ENCODE measurements at regions not wholly inside any gene's neighbourhood (a gene's known extent, or its start where the extent isn't known, plus 50 kb on each side); places are given as distances from the start of the nearest gene placed in this dataset.

DNA sequence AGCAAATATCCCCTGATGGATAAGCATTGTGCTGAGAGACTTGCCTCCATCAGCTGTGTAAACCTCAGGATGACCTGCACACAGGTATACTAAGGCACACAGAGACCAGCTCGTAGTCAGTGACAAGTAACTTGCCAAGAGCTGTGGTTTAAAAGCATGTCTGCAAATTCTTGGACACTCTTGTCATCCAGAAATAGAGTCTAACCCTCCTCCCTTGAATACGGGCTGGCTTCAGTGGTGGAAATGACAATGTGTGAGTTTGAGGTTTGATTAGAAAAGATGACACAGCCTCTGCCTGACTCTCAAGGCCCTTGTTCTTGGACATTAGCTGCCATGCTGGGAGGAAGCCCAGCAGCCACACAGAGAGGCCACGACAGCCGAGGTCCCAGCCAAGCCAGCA lies 114.4 kb downstream of the GADD45G start:
- H3K79me2 ChIP-seq (ENCODE audit: insufficient read depth, low read length), result no peaks in the 10 kb centered on the region
- TF ChIP-seq, protein P1, sequence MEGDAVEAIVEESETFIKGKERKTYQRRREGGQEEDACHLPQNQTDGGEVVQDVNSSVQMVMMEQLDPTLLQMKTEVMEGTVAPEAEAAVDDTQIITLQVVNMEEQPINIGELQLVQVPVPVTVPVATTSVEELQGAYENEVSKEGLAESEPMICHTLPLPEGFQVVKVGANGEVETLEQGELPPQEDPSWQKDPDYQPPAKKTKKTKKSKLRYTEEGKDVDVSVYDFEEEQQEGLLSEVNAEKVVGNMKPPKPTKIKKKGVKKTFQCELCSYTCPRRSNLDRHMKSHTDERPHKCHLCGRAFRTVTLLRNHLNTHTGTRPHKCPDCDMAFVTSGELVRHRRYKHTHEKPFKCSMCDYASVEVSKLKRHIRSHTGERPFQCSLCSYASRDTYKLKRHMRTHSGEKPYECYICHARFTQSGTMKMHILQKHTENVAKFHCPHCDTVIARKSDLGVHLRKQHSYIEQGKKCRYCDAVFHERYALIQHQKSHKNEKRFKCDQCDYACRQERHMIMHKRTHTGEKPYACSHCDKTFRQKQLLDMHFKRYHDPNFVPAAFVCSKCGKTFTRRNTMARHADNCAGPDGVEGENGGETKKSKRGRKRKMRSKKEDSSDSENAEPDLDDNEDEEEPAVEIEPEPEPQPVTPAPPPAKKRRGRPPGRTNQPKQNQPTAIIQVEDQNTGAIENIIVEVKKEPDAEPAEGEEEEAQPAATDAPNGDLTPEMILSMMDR (IDR thresholded peaks at IDR 0.05; ENCODE audit: extremely low read depth, low read depth, low read length), result no peak

GRCh38 chr9:89720696-89721175 lies 115.9 kb downstream of the GADD45G start:
- H3K79me2 ChIP-seq (ENCODE audit: insufficient read depth, low read length), result no peaks in the 10 kb centered on the region
- H3K27ac ChIP-seq (ENCODE audit: low read depth, low read length), result no peak overlapping the region
- H3K4me3 ChIP-seq (ENCODE audit: insufficient read depth, low read length), result no peak overlapping the region
- H3K9me3 ChIP-seq (ENCODE audit: low read depth, low read length), result no peaks in the 10 kb centered on the region
- no peak overlapping the region for H2AFZ ChIP-seq (ENCODE audit: low read length)
- H3K4me2 ChIP-seq (ENCODE audit: insufficient read depth, low read length), result no peak overlapping the region
- no peaks in the 10 kb centered on the region for H3K4me1 ChIP-seq (ENCODE audit: insufficient read depth, low read length)
- DNase-seq (ENCODE audit: insufficient read length, low spot score, missing footprints), result no peak
- TF ChIP-seq, protein P1 (IDR thresholded peaks at IDR 0.05; ENCODE audit: extremely low read depth, low read depth, low read length), result no peak
- H3K36me3 ChIP-seq (ENCODE audit: insufficient read depth, low read length), result no peaks in the 10 kb centered on the region
- H3K27me3 ChIP-seq (ENCODE audit: insufficient read depth, low read length), result no peaks in the 10 kb centered on the region
- no peaks in the 10 kb centered on the region for H4K20me1 ChIP-seq (ENCODE audit: insufficient read depth, low read length)

More for the DNA sequence above, 114.4 kb downstream of the GADD45G start:
- no peaks in the 10 kb centered on the region for H3K9me3 ChIP-seq (ENCODE audit: low read depth, low read length)
- DNase-seq (ENCODE audit: insufficient read length, low spot score, missing footprints), result no peak
- no peaks in the 10 kb centered on the region for H3K27me3 ChIP-seq (ENCODE audit: insufficient read depth, low read length)
- no peak overlapping the region for H2AFZ ChIP-seq (ENCODE audit: low read length)
- no peak overlapping the region for H3K4me2 ChIP-seq (ENCODE audit: insufficient read depth, low read length)
- no peak overlapping the region for H3K27ac ChIP-seq (ENCODE audit: low read depth, low read length)
- no peak overlapping the region for H3K4me3 ChIP-seq (ENCODE audit: insufficient read depth, low read length)
- no peaks in the 10 kb centered on the region for H3K4me1 ChIP-seq (ENCODE audit: insufficient read depth, low read length)
- no peaks in the 10 kb centered on the region for H3K36me3 ChIP-seq (ENCODE audit: insufficient read depth, low read length)
- no peaks in the 10 kb centered on the region for H4K20me1 ChIP-seq (ENCODE audit: insufficient read depth, low read length)

- H3K79me2 ChIP-seq (ENCODE audit: insufficient read depth, low read length), result no peaks in the 10 kb centered on the region
- TF ChIP-seq, protein P1 (IDR thresholded peaks at IDR 0.05; ENCODE audit: extremely low read depth, low read depth, low read length), result no peak
- no peaks in the 10 kb centered on the region for H3K27me3 ChIP-seq (ENCODE audit: insufficient read depth, low read length)
- no peaks in the 10 kb centered on the region for H3K4me1 ChIP-seq (ENCODE audit: insufficient read depth, low read length)
- no peaks in the 10 kb centered on the region for H4K20me1 ChIP-seq (ENCODE audit: insufficient read depth, low read length)
- no peak overlapping the region for H2AFZ ChIP-seq (ENCODE audit: low read length)
- DNase-seq (ENCODE audit: insufficient read length, low spot score, missing footprints), result no peak
- H3K27ac ChIP-seq (ENCODE audit: low read depth, low read length), result no peak overlapping the region
- no peaks in the 10 kb centered on the region for H3K9me3 ChIP-seq (ENCODE audit: low read depth, low read length)
- no peaks in the 10 kb centered on the region for H3K36me3 ChIP-seq (ENCODE audit: insufficient read depth, low read length)
- H3K4me2 ChIP-seq (ENCODE audit: insufficient read depth, low read length), result no peak overlapping the region
- no peak overlapping the region for H3K4me3 ChIP-seq (ENCODE audit: insufficient read depth, low read length)
Observed at GRCh38 chr9:89721176-89721700, 116.4 kb downstream of the GADD45G start.

- TF ChIP-seq, protein P1 (IDR thresholded peaks at IDR 0.05; ENCODE audit: extremely low read depth, low read depth, low read length), result no peak
- no peak overlapping the region for H3K4me2 ChIP-seq (ENCODE audit: insufficient read depth, low read length)
- H4K20me1 ChIP-seq (ENCODE audit: insufficient read depth, low read length), result no peaks in the 10 kb centered on the region
- H3K79me2 ChIP-seq (ENCODE audit: insufficient read depth, low read length), result no peaks in the 10 kb centered on the region
- H3K36me3 ChIP-seq (ENCODE audit: insufficient read depth, low read length), result no peaks in the 10 kb centered on the region
- no peaks in the 10 kb centered on the region for H3K27me3 ChIP-seq (ENCODE audit: insufficient read depth, low read length)
- DNase-seq (ENCODE audit: insufficient read length, low spot score, missing footprints), result no peak
- no peaks in the 10 kb centered on the region for H3K4me1 ChIP-seq (ENCODE audit: insufficient read depth, low read length)
- H3K4me3 ChIP-seq (ENCODE audit: insufficient read depth, low read length), result no peak overlapping the region
- no peak overlapping the region for H2AFZ ChIP-seq (ENCODE audit: low read length)
- no peak overlapping the region for H3K27ac ChIP-seq (ENCODE audit: low read depth, low read length)
- no peaks in the 10 kb centered on the region for H3K9me3 ChIP-seq (ENCODE audit: low read depth, low read length)
Observed at GRCh38 chr9:89721971-89722530, 117.2 kb downstream of the GADD45G start.
